HG02588 (cell line): ENCODE measurements at regions not wholly inside any gene's neighbourhood (a gene's known extent, or its start where the extent isn't known, plus 50 kb on each side); places are given as distances from the start of the nearest gene placed in this dataset.
A peak's percentile ranks its signal among the peaks of the same experiment; 100 is the strongest.
"Not testable (repeated sequence)": the region's sequence is repeated elsewhere in the genome, so short reads cannot be mapped to it uniquely, and the experiment has no call there.

Experiments
- ATAC-seq: cut with Tn5 transposase; IDR thresholded peaks from one replicate; pipeline ENCODE4 v1.9.1; 2021; ENCODE audit warnings: mild to moderate bottlenecking, moderate library complexity; ENCODE audit not compliant: unreplicated experiment

DNA sequence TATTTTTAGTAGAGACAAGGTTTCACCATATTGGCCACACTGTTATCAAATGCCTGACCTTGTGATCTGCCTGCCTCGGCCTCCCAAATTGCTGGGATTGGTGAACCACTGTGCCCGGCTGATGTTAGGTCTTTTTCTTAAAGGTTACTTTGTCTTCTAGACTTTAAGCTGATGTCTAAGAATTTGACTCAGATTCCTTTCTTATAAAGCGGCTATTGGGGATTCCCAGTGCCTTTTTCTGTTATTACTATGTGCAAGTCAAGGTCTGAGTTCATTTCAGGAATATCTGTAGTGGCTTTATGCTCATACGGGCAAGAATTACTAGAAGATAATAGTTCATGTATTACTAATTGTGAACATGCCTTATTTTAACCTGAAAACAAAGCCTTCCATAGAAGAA is 102.8 kb downstream of the LAT start:
- ATAC-seq: not testable (repeated sequence)

GRCh38 chr16:29081829-29082639 is 97.2 kb downstream of the LAT start:
- not testable (repeated sequence) for ATAC-seq

DNA sequence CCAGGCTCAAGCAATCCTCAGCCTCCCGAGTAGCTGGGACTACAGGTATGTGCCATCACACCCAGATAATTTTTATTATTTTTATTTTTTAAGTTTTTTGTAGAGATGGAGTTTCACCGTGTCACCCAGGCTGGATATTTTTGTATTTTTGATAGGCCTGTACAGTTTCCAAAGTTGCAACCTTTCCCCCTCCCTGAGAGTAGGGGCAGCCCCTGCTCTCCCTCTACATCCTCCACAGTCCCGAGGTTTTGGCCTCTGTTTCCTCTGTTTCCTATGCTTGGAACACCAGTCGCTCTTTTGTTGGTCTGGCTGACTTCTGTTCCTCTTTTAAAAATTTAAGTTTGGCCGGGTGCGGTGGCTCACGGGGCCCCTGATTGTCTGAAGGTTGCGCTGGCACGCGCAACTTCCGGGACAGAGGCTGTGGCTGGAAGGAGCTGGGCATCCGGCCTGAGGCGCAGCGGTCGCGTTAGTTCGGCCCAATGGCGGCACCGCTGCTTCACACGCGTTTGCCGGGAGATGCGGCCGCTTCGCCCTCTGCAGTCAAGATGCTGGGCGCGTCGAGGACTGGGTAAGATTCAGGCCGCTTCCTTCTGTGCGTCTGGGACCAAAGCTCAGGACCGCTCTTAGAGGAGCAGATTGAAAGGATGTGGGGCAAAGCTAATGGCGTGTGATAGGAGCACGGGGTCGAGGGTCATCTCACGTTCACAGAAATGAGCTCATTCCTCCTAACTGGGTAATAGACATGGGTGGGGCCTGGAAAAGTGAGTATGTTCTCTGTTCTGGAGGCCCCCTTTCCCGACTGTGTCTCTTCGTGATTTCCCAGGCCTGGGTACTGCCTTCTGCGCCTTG is 89.9 kb downstream of the LAT start:
- peak; percentile 81 for ATAC-seq

DNA sequence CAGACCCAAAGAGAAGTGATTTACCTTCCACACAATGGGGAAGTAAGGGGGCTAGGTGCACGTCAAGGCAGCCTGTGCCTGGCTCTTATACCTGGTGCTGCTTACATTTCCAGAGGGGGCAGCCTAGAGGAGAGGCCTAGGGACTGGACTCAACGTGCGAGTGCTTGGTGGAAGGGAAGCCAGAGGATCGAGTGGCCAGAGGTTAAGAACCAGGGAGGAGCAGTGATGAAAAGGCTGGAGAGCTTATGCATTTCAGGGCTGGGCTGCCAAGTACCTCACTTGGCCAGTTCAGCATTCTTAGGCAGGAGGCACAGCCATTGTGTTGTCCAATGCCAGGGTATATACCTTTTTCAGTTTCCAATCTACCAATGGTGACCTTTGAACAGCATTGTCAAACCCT is 77.4 kb downstream of the LAT start:
- ATAC-seq: not testable (repeated sequence)

DNA sequence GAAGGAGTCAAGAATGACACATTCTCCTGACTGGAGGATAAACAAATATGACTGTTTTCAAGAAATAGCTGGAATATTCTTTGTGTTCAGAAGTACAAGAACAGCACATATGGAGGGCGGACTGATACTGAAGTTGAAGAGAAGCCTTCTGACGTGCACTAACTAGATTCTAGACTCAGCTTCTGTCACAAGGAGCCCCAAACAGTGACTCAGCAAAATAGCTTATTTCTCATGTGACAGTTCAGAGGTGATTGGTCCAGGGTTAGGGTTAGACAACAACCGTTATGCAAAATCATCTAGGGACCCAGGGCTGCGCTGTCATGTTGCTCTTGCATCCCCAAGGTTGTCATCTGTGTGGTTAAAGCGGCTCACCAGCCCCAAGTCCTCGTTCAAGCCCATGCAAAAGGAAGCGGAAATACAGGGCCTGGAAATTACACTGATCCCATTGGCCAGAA is 76.6 kb downstream of the LAT start:
- not testable (repeated sequence) for ATAC-seq

- ATAC-seq: not testable (repeated sequence)
These were observed 75.4 kb downstream of the LAT start for GRCh38 chr16:29060022-29060810.

DNA sequence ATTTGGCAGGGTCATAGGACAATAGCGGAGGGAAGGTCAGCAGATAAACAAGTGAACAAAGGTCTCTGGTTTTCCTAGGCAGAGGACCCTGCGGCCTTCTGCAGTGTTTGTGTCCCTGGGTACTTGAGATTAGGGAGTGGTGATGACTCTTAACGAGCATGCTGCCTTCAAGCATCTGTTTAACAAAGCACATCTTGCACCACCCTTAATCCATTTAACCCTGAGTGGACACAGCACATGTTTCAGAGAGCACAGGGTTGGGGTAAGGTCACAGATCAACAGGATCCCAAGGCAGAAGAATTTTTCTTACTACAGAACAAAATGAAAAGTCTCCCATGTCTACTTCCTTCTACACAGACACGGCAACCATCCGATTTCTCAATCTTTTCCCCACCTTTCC is 74.7 kb downstream of the LAT start:
- not testable (repeated sequence) for ATAC-seq
